K562 (cell line): ENCODE measurements at regions not wholly inside any gene's neighbourhood (a gene's known extent, or its start where the extent isn't known, plus 50 kb on each side); places are given as distances from the start of the nearest gene placed in this dataset.

Experiments used
- ATF2 ChIP-seq: sonication (generic); formaldehyde crosslinking; IDR thresholded peaks from 2 replicates; pipeline ENCODE4 v1.8.1; 2022; ENCODE audit warnings: missing genetic modification reagents
- CTCF ChIP-seq, 3 experiments: IDR thresholded peaks in 2 of 3; conservative IDR thresholded peaks in 1 of 3; 2 replicates each; pipeline ENCODE4 v1.5.1; 2011 to 2012; ENCODE audit warnings: low read length in 3 of 3, mild to moderate bottlenecking in 3 of 3, control low read depth in 2 of 3, improper control_type of control experiment in 1 of 3, inconsistent platforms in 1 of 3, low read depth in 1 of 3, mixed read lengths in 1 of 3, moderate library complexity in 1 of 3; ENCODE audit not compliant: insufficient read depth in 2 of 3
- ELF1 ChIP-seq: fragments of 200-800 bp; sonication (Bioruptor generic); IDR thresholded peaks from 2 replicates; pipeline ENCODE4 v1.6.1; 2016; ENCODE audit warnings: missing genetic modification characterization, missing compliant biosample characterization
- MXI1 ChIP-seq: IDR thresholded peaks from 2 replicates; pipeline ENCODE4 v1.6.1; 2011; ENCODE audit warnings: low read depth, mild to moderate bottlenecking, improper control_type of control experiment, low read length
- PHB ChIP-seq: fragments of 250-450 bp; sonication (Bioruptor Pico); IDR thresholded peaks from 2 replicates; pipeline ENCODE4 v1.5.0; 2021
- POLR2AphosphoS2 ChIP-seq: IDR thresholded peaks from 2 replicates; pipeline ENCODE4 v1.6.1; 2012; ENCODE audit warnings: low read length, improper control_type of control experiment
- RCOR1 ChIP-seq, 2 experiments: IDR thresholded peaks; 2 replicates each; pipeline ENCODE4 v1.6.1; 2012; ENCODE audit warnings: low read depth in 2 of 2, low read length in 2 of 2, borderline replicate concordance in 1 of 2, improper control_type of control experiment in 1 of 2
- TFE3 ChIP-seq: fragments of 450-650 bp; formaldehyde crosslinking; IDR thresholded peaks from 2 replicates; pipeline ENCODE4 v1.4.0; 2020; ENCODE audit warnings: mild to moderate bottlenecking, mixed read lengths
- TF ChIP-seq, protein P1 (sequence below): fragments of 450-650 bp; IDR thresholded peaks from 2 replicates; pipeline ENCODE4 v1.6.1; 2016; ENCODE audit warnings: antibody characterized with exemption
- TF ChIP-seq, protein P2 (sequence below): fragments of 250-450 bp; sonication (Bioruptor Pico); IDR thresholded peaks from 2 replicates; pipeline ENCODE4 v1.5.0; 2020; ENCODE audit warnings: mild to moderate bottlenecking, borderline replicate concordance
- TF ChIP-seq, protein P3 (sequence below): sonication (generic); formaldehyde crosslinking; IDR thresholded peaks from 2 replicates; pipeline ENCODE4 v1.8.1; 2023; ENCODE audit warnings: mild to moderate bottlenecking, missing genetic modification reagents

DNA sequence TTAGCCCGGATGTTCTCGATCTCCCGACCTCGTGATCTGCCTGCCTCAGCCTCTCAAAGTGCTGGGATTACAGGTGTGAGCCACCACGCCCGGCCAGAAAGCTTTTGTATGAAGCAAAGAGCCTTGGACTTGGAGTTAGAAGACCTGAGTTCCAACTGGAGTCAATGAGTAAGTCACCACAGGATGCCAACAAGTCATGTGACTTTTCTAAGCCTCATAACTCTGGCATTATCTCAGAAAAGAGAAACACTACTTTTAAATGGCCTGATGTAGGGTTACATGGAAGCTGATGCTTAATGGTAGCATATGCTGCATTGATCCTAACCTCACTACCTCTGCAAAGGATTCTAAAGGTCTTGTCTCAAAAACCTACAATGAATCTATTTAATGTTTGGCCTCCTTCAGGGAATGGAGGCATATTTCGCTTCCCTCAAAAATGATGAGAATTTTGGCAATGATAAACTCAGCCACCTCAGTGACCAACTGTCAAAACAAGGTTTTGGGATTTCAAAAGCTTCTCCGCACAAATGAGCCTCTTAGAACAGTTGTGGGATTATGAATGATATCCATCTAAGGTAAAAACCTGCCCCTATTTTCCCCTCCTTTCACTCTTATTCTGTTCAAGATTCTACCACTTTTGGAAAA lies 236.8 kb downstream of the ACTL7B start:
- TF ChIP-seq POLR2AphosphoS2 (no peak), ELF1 (tag) (no peak), CTCF (IDR thresholded peaks at IDR 0.05 in 2 of 3, conservative IDR thresholded peaks at IDR 0.05 in 1 of 3; ENCODE audit: insufficient read depth in 2 of 3, low read depth in 1 of 3, low read length in 3 of 3) (no peak), RCOR1 (IDR thresholded peaks at IDR 0.05; ENCODE audit: borderline replicate concordance in 1 of 2, low read depth in 2 of 2, low read length in 2 of 2) (no peak), PHB (CRISPR knock-in tag) (no peak), TFE3 (CRISPR knock-in tag) (peak; percentile 76), MXI1 (no peak), ATF2 (CRISPR knock-in tag) (no peak)
- TF ChIP-seq, protein P1, sequence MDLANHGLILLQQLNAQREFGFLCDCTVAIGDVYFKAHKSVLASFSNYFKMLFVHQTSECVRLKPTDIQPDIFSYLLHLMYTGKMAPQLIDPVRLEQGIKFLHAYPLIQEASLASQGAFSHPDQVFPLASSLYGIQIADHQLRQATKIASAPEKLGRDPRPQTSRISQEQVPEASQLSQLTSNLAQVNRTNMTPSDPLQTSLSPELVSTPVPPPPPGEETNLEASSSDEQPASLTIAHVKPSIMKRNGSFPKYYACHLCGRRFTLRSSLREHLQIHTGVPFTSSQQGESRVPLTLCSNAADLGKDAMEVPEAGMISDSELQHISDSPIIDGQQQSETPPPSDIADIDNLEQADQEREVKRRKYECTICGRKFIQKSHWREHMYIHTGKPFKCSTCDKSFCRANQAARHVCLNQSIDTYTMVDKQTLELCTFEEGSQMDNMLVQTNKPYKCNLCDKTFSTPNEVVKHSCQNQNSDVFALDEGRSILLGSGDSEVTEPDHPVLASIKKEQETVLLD, result no peak
- TF ChIP-seq, protein P2, sequence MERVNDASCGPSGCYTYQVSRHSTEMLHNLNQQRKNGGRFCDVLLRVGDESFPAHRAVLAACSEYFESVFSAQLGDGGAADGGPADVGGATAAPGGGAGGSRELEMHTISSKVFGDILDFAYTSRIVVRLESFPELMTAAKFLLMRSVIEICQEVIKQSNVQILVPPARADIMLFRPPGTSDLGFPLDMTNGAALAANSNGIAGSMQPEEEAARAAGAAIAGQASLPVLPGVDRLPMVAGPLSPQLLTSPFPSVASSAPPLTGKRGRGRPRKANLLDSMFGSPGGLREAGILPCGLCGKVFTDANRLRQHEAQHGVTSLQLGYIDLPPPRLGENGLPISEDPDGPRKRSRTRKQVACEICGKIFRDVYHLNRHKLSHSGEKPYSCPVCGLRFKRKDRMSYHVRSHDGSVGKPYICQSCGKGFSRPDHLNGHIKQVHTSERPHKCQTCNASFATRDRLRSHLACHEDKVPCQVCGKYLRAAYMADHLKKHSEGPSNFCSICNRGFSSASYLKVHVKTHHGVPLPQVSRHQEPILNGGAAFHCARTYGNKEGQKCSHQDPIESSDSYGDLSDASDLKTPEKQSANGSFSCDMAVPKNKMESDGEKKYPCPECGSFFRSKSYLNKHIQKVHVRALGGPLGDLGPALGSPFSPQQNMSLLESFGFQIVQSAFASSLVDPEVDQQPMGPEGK (CRISPR knock-in tag), result no peak
- TF ChIP-seq, protein P3, sequence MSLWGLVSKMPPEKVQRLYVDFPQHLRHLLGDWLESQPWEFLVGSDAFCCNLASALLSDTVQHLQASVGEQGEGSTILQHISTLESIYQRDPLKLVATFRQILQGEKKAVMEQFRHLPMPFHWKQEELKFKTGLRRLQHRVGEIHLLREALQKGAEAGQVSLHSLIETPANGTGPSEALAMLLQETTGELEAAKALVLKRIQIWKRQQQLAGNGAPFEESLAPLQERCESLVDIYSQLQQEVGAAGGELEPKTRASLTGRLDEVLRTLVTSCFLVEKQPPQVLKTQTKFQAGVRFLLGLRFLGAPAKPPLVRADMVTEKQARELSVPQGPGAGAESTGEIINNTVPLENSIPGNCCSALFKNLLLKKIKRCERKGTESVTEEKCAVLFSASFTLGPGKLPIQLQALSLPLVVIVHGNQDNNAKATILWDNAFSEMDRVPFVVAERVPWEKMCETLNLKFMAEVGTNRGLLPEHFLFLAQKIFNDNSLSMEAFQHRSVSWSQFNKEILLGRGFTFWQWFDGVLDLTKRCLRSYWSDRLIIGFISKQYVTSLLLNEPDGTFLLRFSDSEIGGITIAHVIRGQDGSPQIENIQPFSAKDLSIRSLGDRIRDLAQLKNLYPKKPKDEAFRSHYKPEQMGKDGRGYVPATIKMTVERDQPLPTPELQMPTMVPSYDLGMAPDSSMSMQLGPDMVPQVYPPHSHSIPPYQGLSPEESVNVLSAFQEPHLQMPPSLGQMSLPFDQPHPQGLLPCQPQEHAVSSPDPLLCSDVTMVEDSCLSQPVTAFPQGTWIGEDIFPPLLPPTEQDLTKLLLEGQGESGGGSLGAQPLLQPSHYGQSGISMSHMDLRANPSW, result no peak
